ENCODE measurements at regions not wholly inside any gene's neighbourhood (a gene's known extent, or its start where the extent isn't known, plus 50 kb on each side); places are given as distances from the start of the nearest gene placed in this dataset.
"Not testable (repeated sequence)": the region's sequence is repeated elsewhere in the genome, so short reads cannot be mapped to it uniquely, and the experiment has no call there.

GRCh38 chr20:25898663-25899062 is 202.0 kb upstream of the ZNF337 start:
- not testable (repeated sequence) for TF ChIP-seq EZH2 (IDR thresholded peaks at IDR 0.05; ENCODE audit: insufficient read depth, low read length); CTCF (IDR thresholded peaks at IDR 0.05; ENCODE audit: insufficient read depth, low read depth, low read length)
